NCI-H1694 treated with DMSO at 0.1 percent for 48 hours (cell line): ENCODE measurements at regions not wholly inside any gene's neighbourhood (a gene's known extent, or its start where the extent isn't known, plus 50 kb on each side); places are given as distances from the start of the nearest gene placed in this dataset.

ENCODE experiments used
- DNase-seq: peaks from one replicate; lab custom pipeline; 2025; lab: John Stamatoyannopoulos, UW

DNA sequence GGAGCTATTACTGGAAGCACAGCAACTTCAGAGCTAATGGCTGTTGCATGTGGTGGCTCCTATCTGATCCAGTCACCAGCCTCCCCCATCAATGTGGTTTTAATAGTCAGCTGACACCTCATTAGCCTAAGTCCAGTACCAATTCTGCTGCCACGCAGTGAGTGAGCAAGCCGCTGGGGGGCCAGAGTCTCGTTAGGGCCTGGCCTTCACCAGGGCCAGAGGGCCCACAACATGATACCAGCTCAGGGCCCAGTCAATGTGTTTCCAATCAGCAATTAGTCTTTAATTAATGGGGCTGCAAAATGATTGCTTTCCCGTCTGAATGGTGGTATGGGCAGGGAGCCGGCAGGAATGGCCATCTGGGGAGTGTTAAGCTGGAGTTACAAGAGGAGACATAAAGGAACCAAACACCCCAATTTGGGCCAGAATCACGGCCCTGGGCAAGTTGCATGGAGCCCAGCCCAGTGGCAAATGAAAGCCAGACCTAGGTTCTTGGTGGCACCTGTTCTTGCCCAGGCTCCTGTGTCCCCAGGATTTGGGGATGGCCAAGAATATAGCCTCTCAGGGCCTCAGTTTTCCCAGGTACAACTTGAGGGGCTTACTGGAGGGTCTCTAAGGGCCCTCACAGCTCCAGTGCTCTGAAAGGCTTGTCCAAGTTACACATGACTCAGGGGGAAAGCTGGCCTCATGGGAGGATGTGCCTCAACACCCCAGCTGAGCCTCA is 119.2 kb downstream of the EFNB1 start:
- no peak for DNase-seq

DNA sequence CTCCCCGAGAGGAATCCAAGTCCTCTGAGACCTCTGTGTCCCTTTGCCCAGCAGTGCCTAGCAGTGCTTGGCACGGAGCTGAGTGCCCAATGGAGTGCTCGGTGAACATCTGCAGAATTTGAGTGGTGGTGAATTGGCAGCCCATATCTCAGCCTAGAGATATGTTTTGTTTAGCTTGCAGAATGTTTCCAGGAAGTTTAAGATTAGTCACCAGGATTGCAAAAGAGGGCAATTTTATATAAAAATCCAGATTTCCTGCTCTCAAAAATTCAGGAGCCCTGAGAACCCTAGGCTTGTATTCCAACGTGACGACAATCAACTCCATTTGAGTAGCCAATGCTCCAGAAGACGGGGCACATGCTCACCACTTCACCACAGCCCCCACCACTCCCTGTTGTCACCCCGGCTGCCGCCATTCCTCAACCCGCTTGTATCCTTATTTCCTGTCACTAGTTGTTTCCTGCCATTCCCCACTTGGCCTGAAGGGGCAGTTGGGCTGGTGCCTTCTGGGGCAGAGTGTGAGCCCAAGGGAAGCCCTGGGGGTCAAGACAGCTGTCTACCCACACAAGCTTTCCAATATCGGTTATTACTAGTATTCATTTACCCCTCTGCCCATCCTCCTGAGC is 116.9 kb downstream of the EFNB1 start:
- no peak for DNase-seq

DNA sequence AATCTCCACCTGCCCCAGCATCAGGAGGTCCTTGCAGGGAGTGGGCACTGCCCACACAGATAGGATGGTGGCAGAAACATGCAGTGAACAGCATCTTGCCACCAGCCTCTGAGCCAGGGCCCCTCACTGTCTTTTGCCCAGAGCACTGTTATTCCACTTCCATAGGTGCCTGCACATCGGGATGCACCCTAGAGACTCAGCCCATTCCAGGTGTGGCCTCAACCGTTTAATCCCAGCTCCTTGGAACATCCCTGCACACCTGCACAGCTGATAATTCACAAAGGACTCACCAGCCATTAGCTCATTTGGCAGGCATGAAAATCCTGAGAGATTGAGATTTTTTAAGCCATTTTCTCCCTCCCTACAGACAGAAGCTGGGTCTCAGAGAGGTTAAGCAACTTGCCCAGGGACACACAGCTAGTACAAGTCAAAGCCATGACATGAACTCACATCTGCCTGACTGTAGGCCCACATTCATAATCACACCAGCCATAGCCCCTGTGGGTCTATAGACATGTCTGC is 116.3 kb downstream of the EFNB1 start:
- no peak for DNase-seq

DNA sequence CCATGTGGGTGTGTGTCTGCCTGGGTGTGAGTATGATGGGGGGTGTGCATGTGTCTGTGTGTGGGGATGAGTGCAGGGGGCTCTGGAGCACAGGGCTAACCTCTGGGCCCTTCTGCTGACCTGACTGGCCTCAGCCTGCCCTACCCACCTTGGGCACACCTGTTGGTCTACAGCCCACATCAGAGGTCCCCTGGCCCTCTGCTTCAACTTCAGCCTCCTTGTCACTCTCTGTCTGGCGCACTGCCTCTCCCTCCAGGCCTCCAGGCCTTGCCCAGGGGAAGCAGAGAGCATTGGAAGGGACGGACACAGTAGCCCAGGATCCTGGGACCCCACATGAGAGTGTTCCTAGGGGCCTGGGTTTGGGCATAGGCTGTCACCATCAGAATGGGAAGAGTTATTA is 115.4 kb downstream of the EFNB1 start:
- no peak for DNase-seq

DNA sequence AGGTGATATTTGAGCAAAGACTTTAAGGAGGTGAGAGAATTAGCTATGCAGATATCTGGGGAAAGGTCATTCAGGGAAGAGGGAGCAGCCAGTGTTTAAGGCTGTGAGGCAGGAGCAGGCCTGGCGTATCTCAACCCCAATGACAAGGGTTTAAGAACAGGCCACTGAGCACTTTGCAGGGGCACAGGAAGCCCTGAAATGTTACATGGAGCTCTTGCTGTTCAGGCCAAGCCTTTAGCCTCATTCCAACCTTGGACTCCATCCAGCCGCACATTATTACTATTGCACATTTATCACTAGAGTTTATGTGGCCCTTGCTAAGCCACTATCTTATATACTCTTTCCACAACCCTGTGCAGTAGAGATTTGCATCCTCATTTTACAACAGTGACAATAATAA is 114.0 kb downstream of the EFNB1 start:
- DNase-seq, result no peak

DNA sequence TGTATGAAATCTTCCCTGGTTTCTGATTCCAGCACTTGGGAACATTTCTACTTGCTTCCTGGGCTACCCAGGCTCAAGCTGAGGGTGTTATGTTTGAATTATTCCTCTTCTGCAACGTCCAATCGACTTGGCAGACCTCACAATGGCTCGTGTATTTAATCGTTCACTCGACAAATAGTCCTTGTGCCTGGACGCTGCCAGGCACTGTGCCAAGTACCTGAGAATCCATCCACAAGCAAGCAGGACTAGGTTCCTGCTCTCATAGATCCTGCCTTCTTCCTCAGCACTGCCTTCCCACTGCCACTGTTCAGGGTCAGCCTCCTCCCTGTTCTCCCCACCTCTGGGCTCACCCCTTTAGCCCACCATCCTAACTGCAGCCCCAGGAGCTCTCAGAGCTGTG is 113.3 kb downstream of the EFNB1 start:
- no peak for DNase-seq

DNA sequence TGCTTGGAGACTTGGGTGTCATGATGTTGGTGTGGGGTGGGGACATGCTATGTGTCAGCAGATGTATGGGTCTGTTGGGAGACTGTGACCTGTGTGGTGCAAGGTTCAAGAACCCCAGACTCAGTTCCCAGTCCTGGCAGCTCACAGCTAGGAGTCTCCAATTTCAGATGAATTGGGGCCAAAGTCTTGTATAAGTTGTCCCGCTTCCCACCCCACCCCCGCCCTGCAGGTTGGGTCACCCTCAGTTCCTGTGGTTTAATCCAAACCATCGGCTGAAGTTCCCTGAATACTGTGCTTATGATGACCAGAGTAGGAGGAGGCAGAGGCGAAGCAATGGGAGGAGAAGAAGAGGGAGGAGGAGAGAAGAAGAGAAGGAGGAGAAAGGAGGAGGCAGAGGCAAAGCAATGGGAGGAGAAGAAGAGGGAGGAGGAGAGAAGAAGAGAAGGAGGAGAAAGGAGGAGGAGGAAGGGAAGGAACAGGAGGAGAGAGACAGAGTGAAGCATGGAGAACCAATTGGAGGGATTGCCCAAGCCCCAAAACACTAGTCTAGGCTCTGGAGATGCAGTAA is 112.6 kb downstream of the EFNB1 start:
- DNase-seq, result no peak

DNA sequence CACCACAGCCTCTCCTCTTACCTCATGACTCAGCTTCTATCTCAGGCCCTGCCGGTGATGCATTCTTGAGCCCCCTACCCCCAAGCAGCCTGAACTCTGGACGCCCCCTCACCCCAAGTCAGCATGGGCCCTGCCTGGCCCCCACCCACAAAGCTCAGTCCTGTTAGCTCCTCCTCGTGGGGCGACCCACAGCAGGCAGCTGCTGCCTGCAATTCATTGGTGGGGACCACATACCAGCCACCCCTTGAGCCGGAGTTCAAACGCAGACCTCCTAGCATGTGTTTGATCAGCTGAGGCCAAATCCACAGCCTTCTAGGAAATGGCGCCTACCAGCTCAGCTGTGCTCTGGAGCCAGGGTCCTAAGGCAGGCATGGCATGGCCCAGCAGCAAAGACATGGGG is 111.8 kb downstream of the EFNB1 start:
- DNase-seq, result no peak

DNA sequence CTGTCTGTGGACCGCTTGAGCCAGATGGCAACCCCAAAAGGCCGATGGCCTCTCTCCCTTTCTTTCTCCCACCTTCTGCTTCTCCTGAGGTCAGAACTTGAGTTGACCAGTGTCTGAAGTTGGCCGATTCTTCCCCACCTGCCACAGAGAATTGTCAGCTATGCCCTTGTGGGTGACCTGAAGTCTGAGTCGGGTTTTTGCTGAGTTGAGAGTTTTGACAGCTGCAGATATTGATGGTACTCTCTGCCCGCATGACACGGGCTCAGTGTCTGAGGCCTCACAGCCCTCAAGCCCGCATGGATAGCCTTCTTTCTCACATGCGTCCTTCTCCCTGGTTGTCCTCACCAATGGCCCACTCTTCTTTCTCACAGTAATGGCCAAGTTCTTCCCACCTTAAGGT is 111.0 kb downstream of the EFNB1 start:
- DNase-seq, result no peak

DNA sequence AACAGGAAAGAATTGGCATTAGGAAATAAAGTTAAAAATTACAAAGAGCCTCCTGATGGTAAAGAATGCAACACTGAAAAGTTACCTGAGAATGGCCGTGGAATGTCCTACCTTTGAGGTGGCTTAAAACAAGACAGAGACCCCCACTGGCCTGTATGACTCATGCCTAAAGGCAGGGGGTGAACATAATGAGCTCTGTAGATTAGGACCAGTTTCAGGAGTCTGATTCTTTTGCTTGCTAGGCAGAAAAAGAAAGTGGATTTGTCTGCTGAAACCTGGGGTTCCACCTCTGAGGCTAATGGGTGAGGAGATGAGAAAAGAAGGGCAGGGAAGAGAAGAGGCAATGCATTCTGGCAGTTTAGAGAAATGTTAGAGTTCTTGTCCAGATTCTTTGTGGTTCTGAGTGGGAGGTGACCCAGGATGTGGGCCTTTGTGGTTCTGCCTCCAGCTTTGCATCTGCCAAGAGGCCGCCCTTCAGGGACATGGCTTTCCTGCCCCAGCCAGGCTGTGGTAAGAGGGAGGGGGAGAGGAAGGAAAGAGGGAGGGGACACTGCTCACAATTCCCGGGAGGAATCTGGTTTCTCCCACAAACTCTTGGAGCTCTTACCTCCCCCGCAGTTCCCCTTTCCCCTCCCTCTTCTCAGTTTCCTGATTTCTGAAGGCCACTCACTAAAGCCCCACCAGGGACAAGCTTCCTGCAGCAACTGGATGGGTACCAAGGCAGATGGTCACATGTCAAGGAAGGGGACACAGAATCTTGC is 109.6 kb downstream of the EFNB1 start:
- DNase-seq, result no peak

DNA sequence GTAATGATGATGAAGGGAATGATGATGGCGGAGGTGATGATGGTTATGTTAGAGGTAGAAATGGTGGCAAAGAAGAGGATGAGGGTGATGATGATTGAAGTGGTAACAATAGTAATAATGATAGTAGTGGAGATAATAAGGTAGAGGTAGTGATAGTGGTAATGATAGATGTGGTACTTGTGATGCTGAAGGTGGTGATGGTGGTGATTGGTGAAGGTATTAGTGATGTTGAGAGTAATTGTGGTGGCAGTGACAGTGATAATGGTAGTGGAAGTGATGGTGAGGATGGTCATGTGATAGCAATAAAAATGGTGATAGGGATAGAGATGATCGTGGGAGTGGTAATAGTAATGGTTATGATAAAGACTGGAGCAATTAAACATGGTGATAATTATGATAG is 108.8 kb downstream of the EFNB1 start:
- DNase-seq, result no peak

DNA sequence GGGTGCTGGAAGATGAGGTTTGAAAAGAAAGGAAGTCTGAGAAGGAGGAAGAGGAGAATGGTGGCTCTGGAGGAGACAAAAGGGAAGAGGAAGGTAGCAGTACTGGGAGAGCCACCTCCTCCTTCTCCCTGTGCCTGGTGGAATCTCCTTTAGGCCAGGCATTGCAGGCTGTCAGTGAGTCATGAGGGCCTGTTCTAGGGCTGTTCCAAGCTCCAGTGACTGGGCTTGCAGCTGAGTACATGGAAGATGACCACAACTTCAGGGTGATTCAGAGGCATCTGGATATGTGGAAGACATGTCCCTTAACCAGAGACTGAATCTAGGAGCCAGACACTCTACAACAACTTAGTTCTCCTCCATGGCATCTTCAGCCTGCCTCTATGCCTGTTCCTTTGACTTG is 107.8 kb downstream of the EFNB1 start:
- no peak for DNase-seq

DNA sequence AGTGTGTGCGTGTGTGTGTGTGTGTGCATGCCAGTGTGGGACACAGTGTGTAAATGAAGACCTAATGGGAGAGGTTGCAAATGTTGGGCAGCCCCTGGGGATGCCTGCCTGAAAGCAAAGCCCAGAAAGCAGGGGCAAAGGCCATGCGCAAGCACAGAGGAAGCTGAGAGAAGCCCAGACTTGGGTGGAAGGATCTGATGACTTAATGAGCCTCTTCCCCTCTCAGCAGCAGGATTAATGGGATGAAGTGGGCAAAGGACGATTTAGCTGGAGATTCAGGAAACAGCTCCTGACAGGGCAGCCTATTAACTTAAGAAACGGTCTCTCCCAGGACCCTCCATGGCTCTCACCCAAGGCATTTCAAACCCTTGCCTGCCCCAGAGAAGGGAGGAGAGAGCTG is 107.3 kb downstream of the EFNB1 start:
- DNase-seq, result no peak

DNA sequence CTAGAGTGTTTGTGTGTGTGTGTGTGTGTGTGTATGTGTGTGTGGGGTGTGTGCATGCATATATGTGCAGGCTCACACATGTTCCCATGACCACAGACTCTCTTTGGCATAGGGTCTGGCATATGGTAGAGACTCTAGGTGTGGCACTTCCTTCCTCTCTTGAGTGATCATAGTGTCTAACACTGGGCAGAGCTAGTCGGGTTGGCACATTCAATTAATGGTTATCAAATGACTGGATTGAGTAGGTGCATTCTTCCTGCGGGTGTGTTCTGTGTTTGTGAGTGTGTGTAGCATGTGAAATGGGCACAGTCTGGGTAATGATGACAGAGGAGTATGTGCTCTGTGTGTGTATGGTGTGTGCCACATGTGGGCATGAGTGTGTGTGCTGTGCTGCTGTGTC is 106.5 kb downstream of the EFNB1 start:
- DNase-seq, result no peak

DNA sequence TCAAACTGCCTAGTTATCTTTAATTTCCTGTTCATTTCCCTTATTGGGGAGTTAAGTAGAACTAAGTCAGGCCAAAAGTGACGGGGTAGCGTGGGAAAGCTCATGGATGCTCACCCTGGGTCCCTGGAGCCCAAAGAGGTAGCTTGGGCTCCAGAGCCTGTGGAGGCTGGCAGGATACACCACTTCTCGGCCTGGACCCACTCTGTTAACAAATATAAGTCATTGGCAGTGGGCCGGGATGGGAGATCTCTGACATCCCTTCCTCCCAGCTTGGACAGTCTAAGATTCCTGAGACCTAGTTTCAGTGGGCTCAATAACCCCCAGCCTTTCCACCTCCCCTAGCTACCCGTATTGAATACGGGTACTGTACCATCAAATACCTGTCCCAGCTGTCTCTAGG is 106.1 kb downstream of the EFNB1 start:
- no peak for DNase-seq

DNA sequence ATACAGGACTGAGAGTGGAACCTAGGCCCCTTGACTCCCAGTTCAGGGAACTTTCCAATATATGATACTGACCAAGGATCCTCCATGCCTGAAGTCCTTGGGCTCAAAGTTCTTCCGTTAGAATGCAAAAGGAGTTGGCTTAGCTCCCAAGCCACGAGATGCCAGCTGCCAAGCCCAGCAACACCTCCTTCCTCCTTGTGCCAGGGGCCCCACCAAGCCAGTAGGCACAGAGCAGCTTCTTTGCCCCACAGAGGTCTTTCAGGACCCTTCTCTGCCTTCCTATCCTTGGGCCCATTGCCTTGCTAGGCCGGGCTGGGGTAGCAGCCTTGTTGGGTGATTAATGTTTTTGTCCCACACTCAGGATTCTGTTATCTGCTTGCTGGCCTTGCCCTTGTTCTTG is 105.6 kb downstream of the EFNB1 start:
- DNase-seq, result no peak

DNA sequence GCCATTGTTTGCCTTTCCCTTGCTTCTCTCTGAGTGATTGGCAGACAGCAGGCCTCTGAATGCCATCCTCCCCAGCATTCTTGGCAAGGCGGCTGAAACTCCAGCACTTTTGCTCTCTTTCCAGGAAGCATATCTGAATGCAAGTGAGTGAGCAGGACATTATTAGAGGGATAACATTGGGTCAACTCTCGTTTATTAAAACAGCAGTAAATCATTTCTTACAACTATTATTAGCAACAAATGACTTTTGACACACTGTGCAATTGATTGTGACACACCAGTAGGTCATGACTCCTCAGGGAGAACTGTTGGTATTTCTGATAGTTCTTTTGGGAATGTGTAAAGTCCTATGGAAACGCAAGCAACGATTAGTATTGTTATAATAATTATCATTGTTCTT is 103.8 kb downstream of the EFNB1 start:
- no peak for DNase-seq

DNA sequence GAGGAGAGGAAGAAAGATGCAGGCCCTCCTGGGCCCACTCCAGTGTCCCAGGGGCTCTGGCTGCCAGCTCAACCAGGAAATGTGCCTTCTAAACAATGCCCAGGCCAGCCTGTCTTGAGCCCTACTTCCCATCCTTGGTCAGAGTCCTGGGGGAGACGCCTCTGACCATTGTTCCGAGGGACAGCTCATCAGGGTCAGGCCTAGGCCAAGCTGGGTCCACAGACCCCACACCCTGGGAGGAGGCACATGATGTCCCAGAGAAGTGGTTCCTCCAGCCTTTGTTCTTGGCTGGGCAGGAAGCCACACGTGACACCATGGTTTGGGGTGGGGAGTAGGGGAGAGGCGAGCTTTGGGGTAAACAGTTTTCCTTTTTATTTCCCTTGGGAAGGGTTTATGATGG is 102.5 kb downstream of the EFNB1 start:
- DNase-seq, result no peak

DNA sequence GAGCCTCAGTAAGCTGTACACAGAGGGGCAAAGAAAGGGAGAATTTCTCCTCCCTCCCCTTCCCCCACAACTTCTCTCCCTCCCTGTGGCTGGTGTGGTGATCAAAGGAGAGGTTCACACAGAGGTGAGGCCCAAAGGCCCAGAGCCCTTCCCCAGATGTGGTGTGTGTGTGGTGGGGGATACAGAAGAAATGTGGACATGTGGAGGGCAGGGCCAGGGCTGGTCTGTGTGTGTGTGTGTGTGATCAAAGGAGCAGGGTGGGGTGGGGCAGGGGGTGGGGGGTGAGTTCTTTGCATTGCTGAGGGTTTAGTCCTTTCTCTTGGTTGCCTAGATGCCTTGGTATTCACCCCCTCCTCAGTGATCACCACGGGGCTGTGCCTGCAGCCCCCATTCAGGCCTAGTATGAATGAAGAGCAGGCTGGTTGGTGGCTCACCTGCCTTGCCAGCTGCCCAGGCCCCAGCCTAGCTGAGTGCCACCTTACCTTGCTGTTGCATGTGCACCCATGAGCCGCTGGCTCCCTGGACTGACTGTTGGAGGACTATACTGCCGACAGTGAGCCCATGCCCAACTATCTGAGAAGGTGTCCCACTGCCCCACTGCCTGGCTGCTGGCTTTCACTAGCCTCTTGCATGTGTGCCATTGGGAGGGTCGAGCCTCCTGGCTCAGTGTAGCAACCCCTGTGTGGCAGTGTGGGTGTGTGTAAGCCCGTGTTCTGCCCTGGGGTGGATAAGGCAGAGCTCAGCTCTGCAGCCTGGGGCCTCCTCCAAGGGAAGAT is 101.9 kb downstream of the EFNB1 start:
- no peak for DNase-seq

DNA sequence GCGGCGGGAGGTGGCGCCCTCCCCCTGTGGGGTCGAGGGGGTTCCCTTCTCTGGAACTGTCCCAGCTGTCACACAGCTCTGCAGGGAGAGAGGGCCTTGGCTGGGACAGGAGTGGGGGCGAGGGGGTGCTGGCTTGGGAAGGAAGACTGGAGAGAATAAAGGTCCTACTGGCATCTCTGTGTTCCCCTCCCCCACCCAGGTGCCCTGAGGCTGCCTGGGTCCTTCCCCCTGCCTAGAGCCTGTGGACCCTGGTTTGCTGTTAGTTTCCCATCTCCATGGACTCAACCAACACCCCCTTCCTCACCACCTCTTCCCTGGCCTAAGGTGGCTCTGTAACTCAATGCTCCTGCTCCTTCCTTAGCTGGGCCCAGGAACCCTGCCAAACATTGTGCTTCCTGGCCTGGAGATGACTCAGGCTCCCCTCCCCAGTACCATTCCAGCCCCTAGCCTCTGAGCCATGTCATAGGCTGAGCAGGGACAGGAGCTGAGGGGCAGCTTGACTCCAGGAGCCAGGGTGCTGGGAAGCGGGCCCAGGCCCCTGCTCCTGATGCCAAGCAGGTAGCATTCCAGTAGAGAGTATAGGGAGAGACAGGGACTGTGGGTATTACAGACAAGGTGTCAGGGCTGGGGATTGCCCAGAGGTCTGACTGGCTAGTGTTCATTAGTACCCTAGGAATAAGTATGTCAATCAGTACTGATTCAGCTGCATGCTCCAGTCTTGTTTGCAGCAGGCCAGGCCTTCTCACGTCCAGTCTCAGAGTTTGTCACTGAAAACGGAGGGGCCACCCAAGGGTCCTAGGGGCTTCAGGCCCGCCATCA is 100.7 kb downstream of the EFNB1 start:
- DNase-seq, result no peak

DNA sequence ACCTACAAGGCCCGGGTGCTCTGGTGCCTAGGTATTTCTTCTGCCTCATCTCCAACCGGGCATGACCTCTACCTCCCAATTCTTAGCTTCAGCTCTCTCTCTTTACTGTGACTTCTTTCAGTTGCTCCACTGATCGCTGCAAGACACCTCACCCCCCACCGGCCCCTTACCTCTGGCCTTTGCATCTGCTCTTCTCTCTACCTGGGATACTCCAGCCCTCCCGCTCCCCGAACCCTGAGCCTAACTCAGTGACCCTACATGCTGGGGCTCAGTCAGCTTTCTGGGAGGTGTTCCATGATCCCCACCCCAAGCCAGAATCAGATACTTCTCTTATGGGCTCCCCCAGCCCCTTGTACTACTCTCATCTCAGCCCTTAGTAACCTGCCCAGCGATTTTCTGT is 99.6 kb downstream of the EFNB1 start:
- DNase-seq, result no peak
